Prostate gland (tissue), 2 donors: ENCODE measurements at regions not wholly inside any gene's neighbourhood (a gene's known extent, or its start where the extent isn't known, plus 50 kb on each side); places are given as distances from the start of the nearest gene placed in this dataset.

Experiments used
- DNase-seq: peaks from one replicate; pipeline ENCODE4 v3.0.0-alpha.2; 2019; ENCODE audit warnings: low spot score
- H3K27ac ChIP-seq, 2 donors: fragments of 200-600 bp; sonication (generic); 2 replicates each; pipeline ENCODE4 v1.5.1; 2017 to 2019
- H3K27me3 ChIP-seq: fragments of 200-600 bp; sonication (generic); replicated peaks from 2 replicates; pipeline ENCODE4 v1.5.1; 2019; ENCODE audit not compliant: insufficient read depth
- H3K36me3 ChIP-seq, 2 donors: fragments of 200-600 bp; sonication (generic); 1 replicate in 1 of 2; 2 replicates in 1 of 2; pipeline versions ENCODE4 v1.5.1 to v1.8.1; 2017 to 2019
- H3K4me1 ChIP-seq: fragments of 200-600 bp; sonication (generic); replicated peaks from 2 replicates; pipeline ENCODE4 v1.5.1; 2019
- H3K4me3 ChIP-seq, 2 donors: fragments of 200-600 bp; sonication (generic); 2 replicates each; pipeline ENCODE4 v1.5.1; 2017 to 2019
- H3K9me3 ChIP-seq: fragments of 200-600 bp; sonication (generic); 2 replicates; pipeline ENCODE4 v1.5.1; 2017
- CTCF ChIP-seq, 4 experiments: fragments of 200-600 bp in 2 of 4; fragments of 450-650 bp in 2 of 4; sonication (generic) in 2 of 4; IDR thresholded peaks; 1 replicate in 3 of 4; 2 replicates in 1 of 4; pipeline ENCODE4 v1.5.1; 2016 to 2019; ENCODE audit warnings: antibody characterized with exemption in 4 of 4, mild to moderate bottlenecking in 2 of 4, moderate library complexity in 2 of 4
- POLR2A ChIP-seq: fragments of 450-650 bp; IDR thresholded peaks from one replicate; pipeline ENCODE4 v1.6.1; 2016; ENCODE audit warnings: antibody characterized with exemption, mild to moderate bottlenecking
- POLR2AphosphoS5 ChIP-seq: sonication (generic); formaldehyde crosslinking; IDR thresholded peaks from one replicate; pipeline ENCODE4 v1.6.1; 2017; ENCODE audit warnings: antibody characterized with exemption
- WGBS: methylation state at CpG from one replicate; pipeline ENCODE4 v1.1.5; 2018; 5-methylcytosine and 5-hydroxymethylcytosine counted together
- intact Hi-C: fragments of 100-400 bp; cut with DNase I; formaldehyde crosslinking; loops from one replicate; pipeline ENCODE4 v1.14.2; 2022

- no peaks in the 10 kb centered on the region for H3K4me1 ChIP-seq
- H3K36me3 ChIP-seq: no peaks in the 10 kb centered on the region
- no peak overlapping the region for H3K4me3 ChIP-seq
- 65% methylated on average over 6 of the region's 6 CpGs for WGBS
- no peaks in the 10 kb centered on the region for H3K27me3 ChIP-seq
- no peak for DNase-seq
- H3K9me3 ChIP-seq: no peaks in the 10 kb centered on the region
- intact Hi-C loops: loop anchor here (5.0 to 10.0 kb wide), 4 partner anchors 291 to 1669 kb away; no protein-coding TSS in a partner anchor
- no peak for TF ChIP-seq POLR2A
- TF ChIP-seq POLR2AphosphoS5: no peak
- TF ChIP-seq CTCF (IDR thresholded peaks at IDR 0.05): peak; percentile 7 to 46 (median 40)
- no peak overlapping the region for H3K27ac ChIP-seq
Measured at GRCh38 chr1:165075725-165076370, 280.7 kb downstream of the LMX1A start.

- intact Hi-C loops: loop anchor here (2.0 to 10.0 kb wide), 4 partner anchors 289 to 1541 kb away; no protein-coding TSS in a partner anchor
- H3K4me3 ChIP-seq: no peak overlapping the region
- no peaks in the 10 kb centered on the region for H3K4me1 ChIP-seq
- H3K9me3 ChIP-seq: no peaks in the 10 kb centered on the region
- H3K36me3 ChIP-seq: no peaks in the 10 kb centered on the region
- peak; percentile 19 for DNase-seq
- TF ChIP-seq CTCF (IDR thresholded peaks at IDR 0.05): peak; percentile 38 to 76 (median 66)
- TF ChIP-seq POLR2AphosphoS5: no peak
- no peak overlapping the region for H3K27ac ChIP-seq
- no peaks in the 10 kb centered on the region for H3K27me3 ChIP-seq
- WGBS: 35% methylated on average over 7 of the region's 7 CpGs
Measured at GRCh38 chr1:165073185-165074007, 283.1 kb downstream of the LMX1A start.

- H3K27ac ChIP-seq: no peak overlapping the region
- H3K4me3 ChIP-seq: no peak overlapping the region
- no peaks in the 10 kb centered on the region for H3K4me1 ChIP-seq
- no peak for DNase-seq
- WGBS: 95% methylated on average over 4 of the region's 4 CpGs
- intact Hi-C loops: loop anchor here (10.0 kb wide), 3 partner anchors 286 to 906 kb away; no protein-coding TSS in a partner anchor
- H3K27me3 ChIP-seq: no peaks in the 10 kb centered on the region
- no peaks in the 10 kb centered on the region for H3K36me3 ChIP-seq
- no peaks in the 10 kb centered on the region for H3K9me3 ChIP-seq
- TF ChIP-seq CTCF (IDR thresholded peaks at IDR 0.05) (no peak), POLR2A (no peak), POLR2AphosphoS5 (no peak)
Measured at GRCh38 chr1:165070675-165071074, 285.8 kb downstream of the LMX1A start.

- intact Hi-C loops: loop anchor here (10.0 kb wide), 3 partner anchors 285 to 905 kb away; no protein-coding TSS in a partner anchor
- Histone ChIP-seq H3K4me3 (no peak overlapping the region), H3K27me3 (no peaks in the 10 kb centered on the region), H3K36me3 (no peaks in the 10 kb centered on the region), H3K4me1 (no peaks in the 10 kb centered on the region), H3K27ac (no peak overlapping the region), H3K9me3 (no peaks in the 10 kb centered on the region)
- peak; percentile 77 for DNase-seq
- WGBS: 13% methylated on average over 1 of the region's 1 CpG
- TF ChIP-seq POLR2AphosphoS5 (peak; percentile 95), POLR2A (no peak), CTCF (IDR thresholded peaks at IDR 0.05) (no peak)
Measured at GRCh38 chr1:165069829-165070228, 286.7 kb downstream of the LMX1A start.
